Thoracic aorta (tissue), 2 donors: ENCODE measurements at regions not wholly inside any gene's neighbourhood (a gene's known extent, or its start where the extent isn't known, plus 50 kb on each side); places are given as distances from the start of the nearest gene placed in this dataset.

Source experiments
- ATAC-seq: fragments of 150-250 bp; one replicate; pipeline ENCODE4 v1.8.0; 2017; ENCODE audit warnings: low read depth; ENCODE audit not compliant: insufficient number of reproducible peaks, low FRiP score
- DNase-seq: peaks from one replicate; pipeline ENCODE4 v3.0.0-alpha.2; 2020; ENCODE audit warnings: low spot score
- H3K27ac ChIP-seq, 2 donors: fragments of 200-600 bp; sonication (generic); 1 replicate in 1 of 2; 2 replicates in 1 of 2; pipeline ENCODE4 v1.5.1; 2016; ENCODE audit warnings: mild to moderate bottlenecking in 2 of 2, moderate library complexity in 2 of 2
- H3K27me3 ChIP-seq: fragments of 200-600 bp; sonication (generic); replicated peaks from 2 replicates; pipeline ENCODE4 v1.6.0; 2016; ENCODE audit warnings: mild to moderate bottlenecking; ENCODE audit not compliant: insufficient read depth
- H3K36me3 ChIP-seq: fragments of 200-600 bp; sonication (generic); one replicate; pipeline ENCODE4 v1.5.1; 2016
- H3K4me1 ChIP-seq, 2 donors: fragments of 200-600 bp; sonication (generic); 1 replicate in 1 of 2; 2 replicates in 1 of 2; pipeline versions ENCODE4 v1.5.1 to v1.6.0; 2016; ENCODE audit warnings: low read depth in 2 of 2, mild to moderate bottlenecking in 1 of 2; ENCODE audit not compliant: control insufficient read depth in 1 of 2
- H3K4me3 ChIP-seq: fragments of 200-600 bp; sonication (generic); 2 replicates; pipeline ENCODE4 v1.5.1; 2016; ENCODE audit warnings: mild to moderate bottlenecking
- H3K9me3 ChIP-seq: fragments of 200-600 bp; sonication (generic); 2 replicates; pipeline ENCODE4 v1.5.1; 2016
- CTCF ChIP-seq: fragments of 200-600 bp; sonication (generic); IDR thresholded peaks from one replicate; pipeline ENCODE4 v1.5.1; 2019; ENCODE audit warnings: antibody characterized with exemption

- ATAC-seq = no peak
- DNase-seq = no peak
- no peak for TF ChIP-seq CTCF
- H3K36me3 ChIP-seq = no peaks in the 10 kb centered on the region
- H3K4me3 ChIP-seq = no peak overlapping the region
- no peak overlapping the region for H3K27ac ChIP-seq
- H3K9me3 ChIP-seq = no peaks in the 10 kb centered on the region
- no peaks in the 10 kb centered on the region for H3K4me1 ChIP-seq
- H3K27me3 ChIP-seq = peaks cover 4% of the 10 kb centered on the region
These were observed 199.8 kb downstream of the RBM19 start for GRCh38 chr12:113766131-113766878.

- no peaks in the 10 kb centered on the region for H3K9me3 ChIP-seq
- ATAC-seq (no peak), DNase-seq (no peak)
- H3K4me3 ChIP-seq = no peak overlapping the region
- peaks cover 4% of the 10 kb centered on the region for H3K27me3 ChIP-seq
- H3K4me1 ChIP-seq = no peaks in the 10 kb centered on the region
- no peak overlapping the region for H3K27ac ChIP-seq
- no peaks in the 10 kb centered on the region for H3K36me3 ChIP-seq
- no peak for TF ChIP-seq CTCF
These were observed 201.5 kb downstream of the RBM19 start for GRCh38 chr12:113764661-113765060.

- H3K27ac ChIP-seq = no peak overlapping the region
- H3K36me3 ChIP-seq = no peaks in the 10 kb centered on the region
- H3K4me1 ChIP-seq = no peaks in the 10 kb centered on the region
- H3K9me3 ChIP-seq = no peaks in the 10 kb centered on the region
- no peak overlapping the region for H3K4me3 ChIP-seq
- no peak for DNase-seq
- no peak for TF ChIP-seq CTCF
- H3K27me3 ChIP-seq = peaks cover 4% of the 10 kb centered on the region
- no peak for ATAC-seq
These were observed 203.0 kb downstream of the RBM19 start for GRCh38 chr12:113762882-113763816.

- H3K27me3 ChIP-seq = peaks cover 4% of the 10 kb centered on the region
- no peaks in the 10 kb centered on the region for H3K9me3 ChIP-seq
- ATAC-seq (no peak), DNase-seq (no peak)
- H3K27ac ChIP-seq = no peak overlapping the region
- H3K36me3 ChIP-seq = no peaks in the 10 kb centered on the region
- no peak overlapping the region for H3K4me3 ChIP-seq
- H3K4me1 ChIP-seq = no peaks in the 10 kb centered on the region
- no peak for TF ChIP-seq CTCF
These were observed 203.8 kb downstream of the RBM19 start for GRCh38 chr12:113762155-113762881.

- no peaks in the 10 kb centered on the region for H3K27me3 ChIP-seq
- ATAC-seq = no peak
- no peak overlapping the region for H3K27ac ChIP-seq
- TF ChIP-seq CTCF = no peak
- H3K4me3 ChIP-seq = no peak overlapping the region
- no peaks in the 10 kb centered on the region for H3K4me1 ChIP-seq
- no peaks in the 10 kb centered on the region for H3K9me3 ChIP-seq
- no peaks in the 10 kb centered on the region for H3K36me3 ChIP-seq
- no peak for DNase-seq
These were observed 207.0 kb downstream of the RBM19 start for GRCh38 chr12:113759135-113759534.
